Gastroesophageal sphincter (tissue), 4 donors: ENCODE measurements at regions not wholly inside any gene's neighbourhood (a gene's known extent, or its start where the extent isn't known, plus 50 kb on each side); places are given as distances from the start of the nearest gene placed in this dataset.

Source experiments
- ATAC-seq: fragments of 150-250 bp; one replicate; pipeline ENCODE4 v1.9.1; 2016; ENCODE audit warnings: mild to moderate bottlenecking, moderate library complexity
- H3K27ac ChIP-seq, 4 donors: fragments of 200-600 bp; sonication (generic) in 3 of 4; 1 replicate in 3 of 4; 2 replicates in 1 of 4; pipeline ENCODE4 v1.5.1; 2016 to 2019
- H3K27me3 ChIP-seq: fragments of 200-600 bp; sonication (generic); one replicate; pipeline ENCODE4 v1.5.1; 2019
- H3K36me3 ChIP-seq, 2 donors: fragments of 200-600 bp; sonication (generic); one replicate each; pipeline ENCODE4 v1.5.1; 2019; ENCODE audit warnings: control low read depth in 1 of 2
- H3K4me1 ChIP-seq, 3 donors: fragments of 200-600 bp; sonication (generic); 1 replicate in 2 of 3; 2 replicates in 1 of 3; pipeline ENCODE4 v1.5.1; 2016 to 2019; ENCODE audit warnings: control low read depth in 2 of 3
- H3K4me3 ChIP-seq, 2 donors: fragments of 200-600 bp; sonication (generic); one replicate each; pipeline ENCODE4 v1.5.1; 2019; ENCODE audit warnings: mild to moderate bottlenecking in 1 of 2, moderate library complexity in 1 of 2
- H3K9me3 ChIP-seq, 3 donors: fragments of 200-600 bp; sonication (generic); one replicate each; pipeline ENCODE4 v1.5.1; 2017 to 2019; ENCODE audit warnings: control low read depth in 2 of 3
- EP300 ChIP-seq: sonication (generic); formaldehyde crosslinking; IDR thresholded peaks from one replicate; pipeline ENCODE4 v1.6.1; 2017; ENCODE audit warnings: antibody characterized with exemption, mild to moderate bottlenecking
- POLR2A ChIP-seq, 2 donors: fragments of 450-650 bp; IDR thresholded peaks; one replicate each; pipeline ENCODE4 v1.6.1; 2017; ENCODE audit warnings: antibody characterized with exemption in 2 of 2, mild to moderate bottlenecking in 2 of 2, moderate library complexity in 1 of 2
- POLR2AphosphoS5 ChIP-seq: sonication (generic); formaldehyde crosslinking; IDR thresholded peaks from one replicate; pipeline ENCODE4 v1.6.1; 2017; ENCODE audit warnings: antibody characterized with exemption
- WGBS, 2 donors: methylation state at CpG; one replicate each; pipeline ENCODE4 v1.1.5; 2018; ENCODE audit warnings: low coverage in 1 of 2; 5-methylcytosine and 5-hydroxymethylcytosine counted together
- TF ChIP-seq, protein P1 (sequence below), 4 experiments: fragments of 200-600 bp in 2 of 4; fragments of 450-650 bp in 2 of 4; sonication (generic) in 1 of 4; IDR thresholded peaks; one replicate each; pipeline ENCODE4 v1.5.1; 2017 to 2019; ENCODE audit warnings: antibody characterized with exemption in 4 of 4, mild to moderate bottlenecking in 2 of 4, moderate library complexity in 2 of 4

DNA sequence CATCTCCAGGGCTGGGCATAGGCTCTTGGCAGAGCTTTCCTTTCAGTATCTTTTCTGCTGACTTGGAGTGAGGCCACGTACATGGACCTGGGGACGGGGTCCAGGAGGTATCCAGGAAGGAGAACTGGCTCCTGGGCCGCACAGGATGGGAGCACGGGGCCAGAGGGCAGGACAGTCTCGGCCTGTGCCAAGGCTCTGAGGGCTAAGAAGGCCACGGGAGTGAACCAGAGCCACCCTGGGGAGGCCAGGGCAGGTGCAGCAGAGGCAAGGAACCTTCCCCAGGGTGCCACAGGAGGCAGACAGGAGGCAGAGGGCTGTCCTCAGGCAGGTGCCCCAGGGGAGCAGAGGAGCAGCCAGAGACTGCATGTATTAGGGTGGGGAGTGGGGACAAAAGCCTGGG lies 50.3 kb downstream of the PLXNA1 start:
- no peak for ATAC-seq
- TF ChIP-seq POLR2A (IDR thresholded peaks at IDR 0.05): no peak
- no peak for TF ChIP-seq EP300
- TF ChIP-seq, protein P1, sequence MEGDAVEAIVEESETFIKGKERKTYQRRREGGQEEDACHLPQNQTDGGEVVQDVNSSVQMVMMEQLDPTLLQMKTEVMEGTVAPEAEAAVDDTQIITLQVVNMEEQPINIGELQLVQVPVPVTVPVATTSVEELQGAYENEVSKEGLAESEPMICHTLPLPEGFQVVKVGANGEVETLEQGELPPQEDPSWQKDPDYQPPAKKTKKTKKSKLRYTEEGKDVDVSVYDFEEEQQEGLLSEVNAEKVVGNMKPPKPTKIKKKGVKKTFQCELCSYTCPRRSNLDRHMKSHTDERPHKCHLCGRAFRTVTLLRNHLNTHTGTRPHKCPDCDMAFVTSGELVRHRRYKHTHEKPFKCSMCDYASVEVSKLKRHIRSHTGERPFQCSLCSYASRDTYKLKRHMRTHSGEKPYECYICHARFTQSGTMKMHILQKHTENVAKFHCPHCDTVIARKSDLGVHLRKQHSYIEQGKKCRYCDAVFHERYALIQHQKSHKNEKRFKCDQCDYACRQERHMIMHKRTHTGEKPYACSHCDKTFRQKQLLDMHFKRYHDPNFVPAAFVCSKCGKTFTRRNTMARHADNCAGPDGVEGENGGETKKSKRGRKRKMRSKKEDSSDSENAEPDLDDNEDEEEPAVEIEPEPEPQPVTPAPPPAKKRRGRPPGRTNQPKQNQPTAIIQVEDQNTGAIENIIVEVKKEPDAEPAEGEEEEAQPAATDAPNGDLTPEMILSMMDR (IDR thresholded peaks at IDR 0.05): no peak
- TF ChIP-seq POLR2AphosphoS5: no peak
- no CpG with 5 or more reads among the region's 6 CpGs for WGBS, 2 donors
- Histone ChIP-seq H3K4me1 (peaks cover 0 to 7% (median 0%) of the 10 kb centered on the region in 3 donors), H3K27ac (no peak overlapping the region), H3K36me3 (peaks cover 0 to 69% of the 10 kb centered on the region in 2 donors), H3K9me3 (no peaks in the 10 kb centered on the region), H3K4me3 (no peak overlapping the region), H3K27me3 (no peaks in the 10 kb centered on the region)

DNA sequence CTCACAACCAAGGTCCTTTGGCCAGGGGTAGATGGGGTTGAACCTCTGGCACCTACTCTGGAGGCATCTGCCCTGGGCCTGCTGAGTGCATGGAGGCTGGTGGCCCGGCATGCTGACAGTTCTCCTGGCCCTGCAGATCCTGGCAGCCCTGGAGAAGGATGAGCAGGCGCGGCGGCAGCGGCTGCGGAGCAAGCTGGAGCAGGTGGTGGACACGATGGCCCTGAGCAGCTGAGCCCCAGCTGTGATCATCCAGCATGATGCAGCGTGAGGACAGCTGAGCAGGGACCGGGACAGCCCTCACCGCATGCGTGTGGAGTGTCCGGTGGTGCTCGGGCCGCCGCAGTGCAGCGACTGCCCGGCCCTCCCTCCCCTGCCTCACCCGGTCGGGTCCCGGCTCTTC lies 50.9 kb downstream of the PLXNA1 start:
- H3K36me3 ChIP-seq: peaks cover 0 to 63% of the 10 kb centered on the region in 2 donors

DNA sequence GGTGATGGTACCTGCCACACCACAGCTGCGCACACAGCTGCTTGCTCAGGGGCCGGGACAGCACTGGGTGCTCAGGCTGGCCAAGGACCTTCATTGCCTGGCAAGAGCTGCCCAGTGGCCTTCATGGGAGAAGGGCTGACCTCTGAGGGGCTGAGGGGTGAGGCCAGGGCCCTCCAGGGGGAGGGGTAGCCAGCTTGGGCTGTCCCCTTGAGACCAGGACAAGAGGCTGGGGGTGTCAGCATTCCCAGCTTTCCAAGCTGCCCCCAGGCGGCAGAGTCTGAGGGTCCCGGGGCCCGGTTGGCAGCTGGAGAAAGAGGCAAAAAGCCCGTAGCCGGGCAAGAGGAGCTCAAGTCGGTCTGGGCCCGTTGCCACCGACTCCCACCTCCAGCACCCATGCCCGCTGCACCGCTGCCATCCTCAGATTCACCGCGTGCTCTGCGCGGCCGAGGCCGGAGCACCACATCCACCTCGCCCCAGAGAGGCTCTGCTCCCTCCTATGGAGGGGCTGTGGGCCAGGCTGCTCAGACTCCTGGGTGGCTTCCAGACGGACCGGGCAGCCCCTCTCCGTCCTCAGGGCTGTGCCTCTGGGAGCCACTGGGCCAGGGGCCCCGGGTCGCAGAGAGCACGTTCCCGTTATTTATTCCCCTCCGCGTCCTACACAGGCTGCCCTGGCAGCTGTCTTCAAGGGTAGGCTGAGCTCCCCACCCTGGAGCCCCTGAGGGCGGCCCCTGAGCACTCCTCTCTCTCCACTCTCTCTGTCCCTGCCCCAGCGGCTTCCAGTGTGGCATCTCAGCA lies 51.5 kb downstream of the PLXNA1 start:
- no peak overlapping the region for H3K4me3 ChIP-seq
- no peaks in the 10 kb centered on the region for H3K9me3 ChIP-seq
- peaks cover 0 to 7% (median 0%) of the 10 kb centered on the region in 3 donors for H3K4me1 ChIP-seq
- TF ChIP-seq, protein P1 (IDR thresholded peaks at IDR 0.05): no peak
- TF ChIP-seq POLR2AphosphoS5 (no peak), EP300 (no peak), POLR2A (IDR thresholded peaks at IDR 0.05) (no peak)
- no peaks in the 10 kb centered on the region for H3K27me3 ChIP-seq
- WGBS, 2 donors: 94 to 100% methylated on average over 4 to 6 of the region's 30 CpGs
- ATAC-seq: no peak
- peaks cover 0 to 57% of the 10 kb centered on the region in 2 donors for H3K36me3 ChIP-seq
- H3K27ac ChIP-seq: no peak overlapping the region

More for the DNA sequence above, 50.9 kb downstream of the PLXNA1 start:
- no peak overlapping the region for H3K4me3 ChIP-seq
- no peak for ATAC-seq
- no CpG with 5 or more reads among the region's 20 CpGs for WGBS, 2 donors
- no peak overlapping the region for H3K27ac ChIP-seq
- H3K9me3 ChIP-seq: no peaks in the 10 kb centered on the region
- TF ChIP-seq, protein P1 (IDR thresholded peaks at IDR 0.05): no peak
- TF ChIP-seq POLR2A (IDR thresholded peaks at IDR 0.05): no peak
- no peak for TF ChIP-seq POLR2AphosphoS5
- no peak for TF ChIP-seq EP300
- no peaks in the 10 kb centered on the region for H3K27me3 ChIP-seq
- peaks cover 0 to 7% (median 0%) of the 10 kb centered on the region in 3 donors for H3K4me1 ChIP-seq

DNA sequence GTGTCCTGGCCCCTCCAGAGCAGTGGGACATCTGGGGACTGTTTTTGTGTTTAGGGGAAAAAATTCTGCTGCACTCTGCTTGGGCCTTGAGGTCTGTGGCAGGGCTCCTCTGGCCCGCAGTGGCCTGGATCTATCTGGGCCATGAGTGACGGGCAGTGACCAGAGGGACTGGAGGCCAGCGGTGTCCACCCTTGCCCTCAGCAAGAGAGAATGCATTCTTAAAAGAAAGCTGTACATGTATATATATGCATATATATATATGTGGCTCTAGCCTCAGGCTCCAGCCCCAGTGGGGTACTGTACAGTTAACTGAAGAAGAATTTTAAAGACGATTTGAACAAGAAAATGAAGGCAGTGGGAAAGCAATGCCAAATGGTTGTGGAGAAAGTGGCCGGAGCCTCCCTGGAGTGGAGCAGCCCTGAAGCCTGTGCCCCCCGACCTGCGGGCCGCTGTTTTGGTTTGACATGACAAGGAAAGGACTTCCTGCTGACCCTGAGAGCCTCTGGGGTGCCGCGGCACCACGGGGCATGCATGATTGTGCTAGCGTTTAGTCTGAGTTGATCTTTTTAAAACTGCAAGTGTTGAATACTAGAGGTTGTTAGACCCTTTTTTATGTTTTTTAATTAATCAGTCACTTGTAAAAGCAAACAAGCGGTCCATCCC lies 52.2 kb downstream of the PLXNA1 start:
- ATAC-seq: no peak
- Histone ChIP-seq H3K4me1 (peaks cover 0 to 7% (median 0%) of the 10 kb centered on the region in 3 donors), H3K27me3 (no peaks in the 10 kb centered on the region), H3K9me3 (no peaks in the 10 kb centered on the region), H3K36me3 (peaks cover 0 to 49% of the 10 kb centered on the region in 2 donors), H3K27ac (no peak overlapping the region), H3K4me3 (no peak overlapping the region)
- 69 to 70% methylated on average over 2 to 9 of the region's 13 CpGs for WGBS, 2 donors
- TF ChIP-seq POLR2AphosphoS5: no peak
- TF ChIP-seq, protein P1 (IDR thresholded peaks at IDR 0.05): no peak
- TF ChIP-seq EP300: no peak
- no peak for TF ChIP-seq POLR2A (IDR thresholded peaks at IDR 0.05)
